ENCODE measurements at regions not wholly inside any gene's neighbourhood (a gene's known extent, or its start where the extent isn't known, plus 50 kb on each side); places are given as distances from the start of the nearest gene placed in this dataset.

DNA sequence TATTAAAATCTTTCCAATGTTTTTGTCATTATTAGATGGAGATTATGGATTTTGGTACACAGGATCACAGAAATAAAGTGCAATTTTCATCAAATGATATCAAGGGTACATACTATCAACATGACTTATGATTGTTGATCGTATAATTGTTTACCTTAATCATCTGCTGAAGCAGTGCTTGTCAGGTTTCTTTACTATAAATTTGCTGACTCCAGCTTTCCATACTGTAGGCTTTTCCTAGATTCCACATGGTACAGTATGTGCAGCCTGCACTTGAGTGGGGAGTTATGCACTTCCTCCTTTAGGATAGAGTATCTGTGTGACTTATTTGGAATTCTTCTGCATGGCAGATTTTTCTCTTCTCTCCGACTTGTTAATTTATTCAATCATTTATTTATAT lies 187.6 kb upstream of the DPP10 start (continued):
- TF ChIP-seq, protein P1, sequence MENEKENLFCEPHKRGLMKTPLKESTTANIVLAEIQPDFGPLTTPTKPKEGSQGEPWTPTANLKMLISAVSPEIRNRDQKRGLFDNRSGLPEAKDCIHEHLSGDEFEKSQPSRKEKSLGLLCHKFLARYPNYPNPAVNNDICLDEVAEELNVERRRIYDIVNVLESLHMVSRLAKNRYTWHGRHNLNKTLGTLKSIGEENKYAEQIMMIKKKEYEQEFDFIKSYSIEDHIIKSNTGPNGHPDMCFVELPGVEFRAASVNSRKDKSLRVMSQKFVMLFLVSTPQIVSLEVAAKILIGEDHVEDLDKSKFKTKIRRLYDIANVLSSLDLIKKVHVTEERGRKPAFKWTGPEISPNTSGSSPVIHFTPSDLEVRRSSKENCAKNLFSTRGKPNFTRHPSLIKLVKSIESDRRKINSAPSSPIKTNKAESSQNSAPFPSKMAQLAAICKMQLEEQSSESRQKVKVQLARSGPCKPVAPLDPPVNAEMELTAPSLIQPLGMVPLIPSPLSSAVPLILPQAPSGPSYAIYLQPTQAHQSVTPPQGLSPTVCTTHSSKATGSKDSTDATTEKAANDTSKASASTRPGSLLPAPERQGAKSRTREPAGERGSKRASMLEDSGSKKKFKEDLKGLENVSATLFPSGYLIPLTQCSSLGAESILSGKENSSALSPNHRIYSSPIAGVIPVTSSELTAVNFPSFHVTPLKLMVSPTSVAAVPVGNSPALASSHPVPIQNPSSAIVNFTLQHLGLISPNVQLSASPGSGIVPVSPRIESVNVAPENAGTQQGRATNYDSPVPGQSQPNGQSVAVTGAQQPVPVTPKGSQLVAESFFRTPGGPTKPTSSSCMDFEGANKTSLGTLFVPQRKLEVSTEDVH (IDR thresholded peaks at IDR 0.05; ENCODE audit: low read depth, partially characterized antibody): no peak
- TF ChIP-seq KLF5 (IDR thresholded peaks at IDR 0.05; ENCODE audit: partially characterized antibody) (no peak), HDAC6 (IDR thresholded peaks at IDR 0.05; ENCODE audit: unreplicated experiment) (no peak), SMARCA5 (IDR thresholded peaks at IDR 0.05) (no peak), NFIC (IDR thresholded peaks at IDR 0.05; ENCODE audit: low read depth, low read length) (no peak), IRF4 (IDR thresholded peaks at IDR 0.05; ENCODE audit: low read depth, low read length) (no peak), CHD1 (IDR thresholded peaks at IDR 0.05; ENCODE audit: low read depth, low read length) (no peak)
- TF ChIP-seq, protein P2, sequence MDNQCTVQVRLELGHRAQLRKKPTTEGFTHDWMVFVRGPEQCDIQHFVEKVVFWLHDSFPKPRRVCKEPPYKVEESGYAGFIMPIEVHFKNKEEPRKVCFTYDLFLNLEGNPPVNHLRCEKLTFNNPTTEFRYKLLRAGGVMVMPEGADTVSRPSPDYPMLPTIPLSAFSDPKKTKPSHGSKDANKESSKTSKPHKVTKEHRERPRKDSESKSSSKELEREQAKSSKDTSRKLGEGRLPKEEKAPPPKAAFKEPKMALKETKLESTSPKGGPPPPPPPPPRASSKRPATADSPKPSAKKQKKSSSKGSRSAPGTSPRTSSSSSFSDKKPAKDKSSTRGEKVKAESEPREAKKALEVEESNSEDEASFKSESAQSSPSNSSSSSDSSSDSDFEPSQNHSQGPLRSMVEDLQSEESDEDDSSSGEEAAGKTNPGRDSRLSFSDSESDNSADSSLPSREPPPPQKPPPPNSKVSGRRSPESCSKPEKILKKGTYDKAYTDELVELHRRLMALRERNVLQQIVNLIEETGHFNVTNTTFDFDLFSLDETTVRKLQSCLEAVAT (IDR thresholded peaks at IDR 0.05): no peak
- TF ChIP-seq, protein P3, sequence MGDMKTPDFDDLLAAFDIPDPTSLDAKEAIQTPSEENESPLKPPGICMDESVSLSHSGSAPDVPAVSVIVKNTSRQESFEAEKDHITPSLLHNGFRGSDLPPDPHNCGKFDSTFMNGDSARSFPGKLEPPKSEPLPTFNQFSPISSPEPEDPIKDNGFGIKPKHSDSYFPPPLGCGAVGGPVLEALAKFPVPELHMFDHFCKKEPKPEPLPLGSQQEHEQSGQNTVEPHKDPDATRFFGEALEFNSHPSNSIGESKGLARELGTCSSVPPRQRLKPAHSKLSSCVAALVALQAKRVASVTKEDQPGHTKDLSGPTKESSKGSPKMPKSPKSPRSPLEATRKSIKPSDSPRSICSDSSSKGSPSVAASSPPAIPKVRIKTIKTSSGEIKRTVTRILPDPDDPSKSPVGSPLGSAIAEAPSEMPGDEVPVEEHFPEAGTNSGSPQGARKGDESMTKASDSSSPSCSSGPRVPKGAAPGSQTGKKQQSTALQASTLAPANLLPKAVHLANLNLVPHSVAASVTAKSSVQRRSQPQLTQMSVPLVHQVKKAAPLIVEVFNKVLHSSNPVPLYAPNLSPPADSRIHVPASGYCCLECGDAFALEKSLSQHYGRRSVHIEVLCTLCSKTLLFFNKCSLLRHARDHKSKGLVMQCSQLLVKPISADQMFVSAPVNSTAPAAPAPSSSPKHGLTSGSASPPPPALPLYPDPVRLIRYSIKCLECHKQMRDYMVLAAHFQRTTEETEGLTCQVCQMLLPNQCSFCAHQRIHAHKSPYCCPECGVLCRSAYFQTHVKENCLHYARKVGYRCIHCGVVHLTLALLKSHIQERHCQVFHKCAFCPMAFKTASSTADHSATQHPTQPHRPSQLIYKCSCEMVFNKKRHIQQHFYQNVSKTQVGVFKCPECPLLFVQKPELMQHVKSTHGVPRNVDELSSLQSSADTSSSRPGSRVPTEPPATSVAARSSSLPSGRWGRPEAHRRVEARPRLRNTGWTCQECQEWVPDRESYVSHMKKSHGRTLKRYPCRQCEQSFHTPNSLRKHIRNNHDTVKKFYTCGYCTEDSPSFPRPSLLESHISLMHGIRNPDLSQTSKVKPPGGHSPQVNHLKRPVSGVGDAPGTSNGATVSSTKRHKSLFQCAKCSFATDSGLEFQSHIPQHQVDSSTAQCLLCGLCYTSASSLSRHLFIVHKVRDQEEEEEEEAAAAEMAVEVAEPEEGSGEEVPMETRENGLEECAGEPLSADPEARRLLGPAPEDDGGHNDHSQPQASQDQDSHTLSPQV (IDR thresholded peaks at IDR 0.05): no peak
- TF ChIP-seq, protein P4, sequence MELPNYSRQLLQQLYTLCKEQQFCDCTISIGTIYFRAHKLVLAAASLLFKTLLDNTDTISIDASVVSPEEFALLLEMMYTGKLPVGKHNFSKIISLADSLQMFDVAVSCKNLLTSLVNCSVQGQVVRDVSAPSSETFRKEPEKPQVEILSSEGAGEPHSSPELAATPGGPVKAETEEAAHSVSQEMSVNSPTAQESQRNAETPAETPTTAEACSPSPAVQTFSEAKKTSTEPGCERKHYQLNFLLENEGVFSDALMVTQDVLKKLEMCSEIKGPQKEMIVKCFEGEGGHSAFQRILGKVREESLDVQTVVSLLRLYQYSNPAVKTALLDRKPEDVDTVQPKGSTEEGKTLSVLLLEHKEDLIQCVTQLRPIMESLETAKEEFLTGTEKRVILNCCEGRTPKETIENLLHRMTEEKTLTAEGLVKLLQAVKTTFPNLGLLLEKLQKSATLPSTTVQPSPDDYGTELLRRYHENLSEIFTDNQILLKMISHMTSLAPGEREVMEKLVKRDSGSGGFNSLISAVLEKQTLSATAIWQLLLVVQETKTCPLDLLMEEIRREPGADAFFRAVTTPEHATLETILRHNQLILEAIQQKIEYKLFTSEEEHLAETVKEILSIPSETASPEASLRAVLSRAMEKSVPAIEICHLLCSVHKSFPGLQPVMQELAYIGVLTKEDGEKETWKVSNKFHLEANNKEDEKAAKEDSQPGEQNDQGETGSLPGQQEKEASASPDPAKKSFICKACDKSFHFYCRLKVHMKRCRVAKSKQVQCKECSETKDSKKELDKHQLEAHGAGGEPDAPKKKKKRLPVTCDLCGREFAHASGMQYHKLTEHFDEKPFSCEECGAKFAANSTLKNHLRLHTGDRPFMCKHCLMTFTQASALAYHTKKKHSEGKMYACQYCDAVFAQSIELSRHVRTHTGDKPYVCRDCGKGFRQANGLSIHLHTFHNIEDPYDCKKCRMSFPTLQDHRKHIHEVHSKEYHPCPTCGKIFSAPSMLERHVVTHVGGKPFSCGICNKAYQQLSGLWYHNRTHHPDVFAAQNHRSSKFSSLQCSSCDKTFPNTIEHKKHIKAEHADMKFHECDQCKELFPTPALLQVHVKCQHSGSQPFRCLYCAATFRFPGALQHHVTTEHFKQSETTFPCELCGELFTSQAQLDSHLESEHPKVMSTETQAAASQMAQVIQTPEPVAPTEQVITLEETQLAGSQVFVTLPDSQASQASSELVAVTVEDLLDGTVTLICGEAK (IDR thresholded peaks at IDR 0.05; ENCODE audit: borderline replicate concordance): no peak
